ENCODE measurements at regions not wholly inside any gene's neighbourhood (a gene's known extent, or its start where the extent isn't known, plus 50 kb on each side); places are given as distances from the start of the nearest gene placed in this dataset.
"Not testable (repeated sequence)": the region's sequence is repeated elsewhere in the genome, so short reads cannot be mapped to it uniquely, and the experiment has no call there.

DNA sequence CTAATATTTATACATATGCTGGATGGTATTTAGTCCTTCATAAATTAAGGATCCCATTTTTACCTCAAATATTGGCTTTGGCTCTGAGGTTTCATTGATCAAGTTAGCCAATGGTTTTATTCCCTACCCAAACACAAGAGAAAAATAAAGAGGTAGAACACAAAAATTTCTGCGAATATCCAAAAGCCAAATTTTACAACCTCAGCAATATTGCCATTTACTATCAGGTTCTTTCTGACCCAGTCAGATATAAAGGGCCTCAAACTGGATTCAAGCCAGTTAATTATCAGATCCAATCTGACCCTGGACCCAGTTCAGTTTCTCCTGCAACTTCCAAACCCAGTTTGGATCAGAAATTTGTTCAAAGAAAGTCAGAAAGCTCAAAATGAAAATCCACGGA, 998.1 kb downstream of the SI start:
- DNase-seq: no peak

DNA sequence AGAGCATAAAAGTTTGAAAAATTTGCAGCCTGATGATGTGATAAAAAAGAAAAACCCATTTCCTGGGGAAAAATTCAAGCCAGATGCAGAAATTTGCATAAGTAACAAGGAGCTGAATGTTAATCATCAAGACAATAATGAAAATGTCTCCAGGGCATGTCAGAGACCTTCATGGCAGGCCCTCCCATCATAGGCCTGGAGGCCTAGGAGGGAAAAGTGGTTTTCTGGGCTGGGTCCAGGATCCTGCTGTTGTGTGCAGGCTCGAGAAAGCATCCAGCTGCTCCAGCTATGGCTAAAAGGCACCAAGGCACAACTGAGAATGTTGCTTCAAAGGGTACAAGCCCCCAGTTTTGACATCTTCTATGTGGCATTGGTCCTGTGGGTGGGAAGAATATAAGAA, 1014.0 kb downstream of the SI start:
- DNase-seq: no peak

- no peak for DNase-seq
These were observed 1017.4 kb downstream of the SI start for GRCh38 chr3:164060923-164061322.

DNA sequence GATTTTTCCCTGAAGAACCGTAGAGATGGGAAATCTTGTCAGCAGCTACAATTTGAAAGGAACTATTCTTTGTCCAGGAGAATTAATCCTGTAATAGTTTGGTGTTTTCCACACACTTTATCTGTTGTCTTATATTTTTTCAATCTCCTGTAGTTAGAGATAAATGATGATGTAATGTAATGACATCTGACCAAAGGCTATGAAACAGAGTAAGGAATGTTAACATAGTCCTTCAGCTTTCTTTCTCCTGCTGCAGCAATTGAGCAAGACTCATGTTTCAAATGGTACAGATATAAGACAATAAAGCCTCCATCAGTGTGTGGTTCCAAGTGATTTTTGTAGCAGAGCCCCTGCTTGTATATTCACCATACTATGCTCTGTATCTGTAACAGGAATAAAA, 1028.4 kb downstream of the SI start:
- no peak for DNase-seq

DNA sequence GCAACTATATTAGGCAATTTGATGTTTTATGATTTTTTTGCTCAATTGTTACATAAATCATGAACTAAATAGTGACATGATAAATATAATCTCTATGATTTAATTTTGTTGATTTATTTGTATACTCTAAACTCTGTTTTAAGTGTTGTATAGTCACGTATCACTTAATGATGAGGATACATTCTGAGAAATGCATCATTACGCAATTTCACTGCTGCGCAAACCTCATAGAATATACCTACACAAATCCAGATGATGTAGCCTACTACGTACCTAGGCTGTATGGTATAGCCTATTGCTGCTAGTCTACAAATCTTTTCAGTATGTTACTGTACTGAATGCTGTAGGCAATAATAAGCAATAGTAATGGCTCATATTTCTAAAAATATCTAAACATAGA, 1029.8 kb downstream of the SI start:
- DNase-seq: no peak

- DNase-seq: no peak
These were observed 1037.3 kb downstream of the SI start for GRCh38 chr3:164040991-164041390.

DNA sequence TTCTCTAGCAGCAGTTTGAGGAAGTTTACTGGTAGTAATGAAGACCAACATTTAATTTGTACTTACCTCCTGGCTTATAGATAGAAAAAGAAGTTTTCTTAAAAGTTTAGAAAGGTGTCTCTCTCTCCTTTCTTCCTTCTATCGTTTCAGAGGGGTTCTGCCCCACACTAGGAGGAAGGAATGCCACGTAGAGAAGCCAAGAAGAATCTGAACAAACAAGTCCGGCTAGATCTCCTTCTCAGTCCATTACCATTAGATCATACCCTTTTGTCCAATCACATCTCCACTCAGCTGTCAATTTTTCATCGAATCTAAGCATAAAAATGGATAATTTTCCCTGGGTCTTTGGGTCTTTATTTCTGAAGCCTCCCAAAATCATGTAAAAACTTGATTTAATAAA, 1048.1 kb downstream of the SI start:
- no peak for DNase-seq

- no peak for DNase-seq
These were observed 1053.5 kb downstream of the SI start for GRCh38 chr3:164024786-164025185.

GRCh38 chr3:164023480-164023879, 1054.8 kb downstream of the SI start:
- no peak for DNase-seq

- no peak for DNase-seq
These were observed 1059.8 kb downstream of the SI start for GRCh38 chr3:164018500-164018899.

- DNase-seq: no peak
These were observed 1070.5 kb downstream of the SI start for GRCh38 chr3:164007765-164008164.

GRCh38 chr3:164004205-164004604, 1074.1 kb downstream of the SI start:
- no peak for DNase-seq

DNA sequence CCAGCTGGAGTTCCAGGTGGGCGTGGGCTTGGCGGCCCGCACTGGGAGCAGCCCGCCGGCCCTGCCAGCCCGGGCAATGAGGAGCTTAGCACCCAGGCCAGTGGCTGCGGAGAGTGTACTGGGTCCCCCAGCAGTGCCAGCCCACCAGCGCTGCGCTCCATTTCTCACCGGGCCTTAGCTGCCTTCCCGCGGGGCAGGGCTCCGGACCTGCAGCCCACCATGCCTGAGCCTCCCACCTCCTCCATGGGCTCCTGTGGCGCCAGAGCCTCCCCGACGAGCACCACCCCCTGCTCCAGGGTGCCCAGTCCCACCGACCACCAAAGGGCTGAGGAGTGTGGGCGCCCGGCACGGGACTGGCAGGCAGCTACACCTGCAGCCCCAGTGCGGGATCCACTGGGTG, 1075.3 kb downstream of the SI start:
- DNase-seq: not testable (repeated sequence)

- DNase-seq: no peak
These were observed 1094.4 kb downstream of the SI start for GRCh38 chr3:163983940-163984339.

DNA sequence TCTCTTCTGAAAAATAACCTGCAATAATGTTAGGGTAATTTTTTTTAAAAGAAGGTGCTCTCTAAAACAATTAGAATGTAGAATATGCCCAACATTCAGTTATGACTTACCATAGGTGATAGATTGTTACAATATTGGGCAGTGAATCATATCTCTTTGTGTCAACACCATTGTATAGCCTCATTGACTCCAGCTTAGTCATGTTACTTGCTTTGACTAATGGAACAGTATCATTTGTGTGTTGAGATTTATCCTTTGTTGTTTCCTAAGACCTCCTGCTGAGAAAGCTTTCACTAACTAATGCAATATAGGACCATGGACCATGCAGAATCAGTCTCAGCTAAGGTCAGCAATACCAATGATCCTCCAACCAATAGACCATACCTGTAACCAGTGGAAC, 1106.4 kb downstream of the SI start:
- no peak for DNase-seq

DNA sequence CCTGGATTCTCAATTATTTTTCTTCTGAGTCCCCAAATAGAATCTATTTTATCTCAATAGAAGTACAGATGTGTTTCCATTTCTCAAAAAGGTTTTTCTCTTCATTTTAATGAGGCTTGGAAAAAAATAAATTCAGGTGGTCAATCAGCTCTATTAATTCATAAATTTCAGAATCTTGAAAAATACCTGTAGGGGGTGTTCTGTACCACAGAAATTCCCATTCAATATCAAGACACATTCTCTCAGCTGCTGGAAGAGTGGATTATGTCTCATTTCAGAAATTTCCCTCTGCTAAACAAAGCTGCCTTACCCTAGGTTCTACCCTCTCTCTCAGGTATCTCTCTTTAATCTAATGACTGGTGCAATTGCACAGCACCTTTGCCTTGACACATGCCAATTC, 1121.2 kb downstream of the SI start:
- DNase-seq: no peak

DNA sequence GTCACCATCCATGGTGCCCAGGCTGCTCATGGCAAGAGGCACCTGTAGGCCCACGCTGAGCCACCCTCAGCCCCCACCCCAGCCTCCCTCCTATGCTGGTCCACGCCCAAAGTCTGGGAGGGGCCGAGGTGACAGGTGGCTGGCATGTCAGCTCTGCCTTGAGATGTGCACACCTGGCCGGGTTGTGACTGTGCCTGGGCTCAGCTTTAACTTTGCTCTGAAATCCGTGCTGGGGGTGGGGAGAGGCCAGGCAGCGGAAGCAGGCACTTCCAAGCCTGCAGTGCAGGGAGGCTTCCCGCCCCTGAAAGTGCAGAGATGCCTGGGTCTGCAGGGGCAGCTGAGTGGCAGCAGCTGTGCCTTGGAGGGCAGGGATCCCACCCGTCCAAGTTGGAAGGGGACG, 1124.8 kb downstream of the SI start:
- no peak for DNase-seq

DNA sequence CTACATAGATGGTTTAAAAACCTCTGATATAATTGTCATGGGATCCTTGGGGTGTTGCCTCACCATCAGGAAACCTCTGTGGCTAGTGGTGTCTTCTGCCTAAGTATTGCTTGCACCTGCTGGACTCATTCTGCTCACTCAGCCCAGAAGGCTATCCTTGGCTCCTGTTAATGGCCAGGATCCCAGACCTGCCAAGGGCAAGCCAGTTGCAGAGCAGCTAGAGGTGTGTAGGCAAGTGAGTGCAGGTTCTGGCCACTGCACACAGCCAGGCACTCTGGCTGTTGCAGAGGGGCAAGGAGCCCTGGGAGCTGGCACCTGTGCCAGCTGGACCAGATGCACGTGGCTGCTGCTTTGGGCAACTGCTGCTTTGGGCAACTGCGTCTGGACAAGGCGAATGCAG, 1125.8 kb downstream of the SI start:
- DNase-seq: no peak

DNA sequence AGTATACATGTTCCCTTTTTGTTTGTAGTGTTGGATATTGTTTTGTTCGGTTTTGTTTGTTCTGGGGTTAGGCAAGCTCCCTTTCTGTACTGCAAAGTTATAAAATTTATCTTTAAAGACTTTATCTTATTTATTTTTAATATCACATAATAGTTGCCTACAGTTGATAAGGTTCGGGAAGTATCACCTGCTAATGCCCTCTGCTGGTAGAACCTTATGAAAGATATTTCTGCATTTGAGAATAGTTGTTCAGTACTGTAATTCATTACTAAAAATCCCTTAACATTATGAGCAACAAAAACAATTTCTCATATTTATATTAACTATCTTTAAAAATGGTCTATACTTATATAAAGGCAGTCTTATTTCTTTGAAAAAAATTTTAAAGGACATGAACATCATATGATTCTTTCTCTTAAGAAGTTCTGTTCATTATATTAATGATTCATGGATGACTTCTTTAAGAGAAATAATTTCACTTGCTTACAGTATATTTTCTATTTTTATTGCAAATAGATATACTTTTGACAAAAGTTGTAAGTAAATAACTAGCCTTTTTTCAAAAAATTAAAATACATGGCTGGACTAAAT, 1126.8 kb downstream of the SI start:
- no peak for DNase-seq

GRCh38 chr3:163946785-163947184, 1131.5 kb downstream of the SI start:
- no peak for DNase-seq

- no peak for DNase-seq
These were observed 1134.6 kb downstream of the SI start for GRCh38 chr3:163943664-163944063.

DNA sequence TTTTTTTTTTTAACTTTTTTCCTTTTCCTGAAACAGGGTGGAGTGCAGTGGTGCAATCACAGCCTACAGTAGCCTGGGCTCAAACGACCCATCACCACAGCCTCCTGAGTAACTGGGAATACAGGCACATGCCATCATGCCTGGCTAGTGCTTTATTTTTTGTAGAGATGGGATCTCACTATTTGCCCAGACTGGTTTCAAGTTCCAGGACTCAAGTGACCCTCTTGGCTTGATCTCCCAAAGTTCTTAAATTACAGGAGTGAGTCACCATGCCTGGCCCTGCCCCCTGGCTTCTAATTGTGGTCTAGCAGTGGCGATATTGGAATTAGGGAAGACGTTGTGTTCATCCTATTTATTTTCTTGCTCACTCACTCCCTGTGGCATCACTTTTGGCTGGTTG, 1138.4 kb downstream of the SI start:
- no peak for DNase-seq

DNA sequence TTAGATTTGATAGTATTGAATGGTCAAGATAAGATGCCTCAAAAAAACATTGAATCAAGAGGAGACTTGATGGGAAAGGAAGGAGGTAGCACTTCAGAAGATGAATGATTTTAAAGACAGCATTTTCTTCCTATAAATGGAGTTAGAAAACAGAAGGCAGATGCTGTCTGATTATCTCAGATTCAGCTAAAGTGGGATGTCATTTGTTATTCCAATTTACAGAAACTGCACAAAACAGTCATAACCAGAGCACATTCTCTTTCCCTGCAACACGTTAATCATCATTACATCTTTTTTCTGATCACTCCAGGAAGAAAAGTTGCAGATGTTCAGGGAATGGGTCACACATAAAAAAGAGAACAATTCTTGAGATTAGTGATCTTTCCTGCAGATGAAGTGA, 1141.8 kb downstream of the SI start:
- DNase-seq: no peak

DNA sequence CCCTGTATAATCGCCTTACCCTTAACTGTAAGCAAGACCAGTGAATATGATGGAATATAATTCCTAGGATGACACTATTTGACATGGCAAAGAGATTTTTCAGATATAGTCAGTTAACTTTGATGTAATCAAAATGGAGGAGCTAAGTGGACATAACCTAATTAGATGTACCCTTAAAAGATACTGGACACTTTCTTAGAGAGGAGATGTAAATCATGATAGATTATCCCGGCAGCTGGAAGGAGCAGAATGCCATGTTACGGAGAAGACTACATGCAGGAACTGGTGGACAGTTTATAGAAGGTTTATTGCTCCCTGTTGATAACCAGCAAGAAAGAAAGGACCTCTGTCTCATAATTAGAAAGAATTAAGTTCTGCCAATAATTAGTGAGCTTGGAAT, 1142.9 kb downstream of the SI start:
- no peak for DNase-seq

DNA sequence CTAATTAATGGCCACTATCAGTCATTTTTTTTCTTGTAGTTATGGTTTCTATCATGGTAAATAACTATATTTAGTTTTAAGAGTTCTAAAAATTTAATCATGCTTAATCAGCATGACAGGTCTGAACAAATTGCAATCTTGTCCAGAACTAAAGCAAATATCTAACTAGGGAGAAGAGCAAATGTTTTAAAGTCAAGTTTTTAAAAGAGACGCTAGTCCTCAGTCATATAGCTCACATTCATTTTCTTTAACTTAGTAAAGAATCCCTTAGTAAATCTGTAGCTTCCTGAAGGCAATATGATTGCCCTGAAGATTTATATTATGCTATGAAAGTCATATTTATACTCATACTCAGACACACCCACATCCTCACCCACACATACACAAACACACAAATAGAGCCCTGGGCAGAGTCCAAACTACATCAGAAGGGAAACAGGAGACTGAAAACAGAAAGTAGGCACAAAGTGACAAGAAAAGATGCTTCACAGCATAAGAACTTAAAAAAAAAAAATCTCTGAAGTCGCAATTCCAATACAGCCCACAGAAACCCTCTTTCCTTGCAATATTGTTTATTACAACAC, 1149.1 kb downstream of the SI start:
- DNase-seq: no peak

GRCh38 chr3:163927521-163927920, 1150.8 kb downstream of the SI start:
- DNase-seq: no peak

All from MV-4-11 (cell line).